HepG2 (cell line): ENCODE measurements at regions not wholly inside any gene's neighbourhood (a gene's known extent, or its start where the extent isn't known, plus 50 kb on each side); places are given as distances from the start of the nearest gene placed in this dataset.

Experiments
- ATAC-seq: fragments of 200-7000 bp; cut with Tn5 transposase; 3 replicates; pipeline ENCODE4 v1.9.1; 2020; ENCODE audit warnings: mild to moderate bottlenecking, moderate library complexity
- BruUV-seq: library from RNA; stranded (reverse); fragments of 400-500 nt; replicated peaks from 2 replicates; lab custom pipeline; 2021; lab: Mats Ljungman, UMichigan
- CTCF ChIA-PET: fragments of 300-600 bp; formaldehyde crosslinking; extraction: SDS; loops from one replicate; lab custom pipeline; 2021; ENCODE audit warnings: low total read pairs, inconsistent platforms, low intra/inter-chr PET ratio; lab: Yijun Ruan, JAX
- POLR2A ChIA-PET: fragments of 350-600 bp; sonication (Branson Sonifier 250); formaldehyde crosslinking; loops from one replicate; lab custom pipeline; 2020; ENCODE audit warnings: antibody characterized with exemption, inconsistent platforms; lab: Yijun Ruan, JAX
- DNase-seq: peaks from one replicate; pipeline ENCODE4 v3.0.0-alpha.2; 2015; ENCODE audit warnings: low spot score
- FAIRE-seq: peaks from 3 replicates; lab custom pipeline; 2011; peaks lifted over from hg19 to GRCh38; lab: Jason Lieb, UNC
- H2AFZ ChIP-seq: one replicate; pipeline ENCODE4 v1.6.1; 2011; ENCODE audit warnings: low read length, inconsistent platforms
- H3K27ac ChIP-seq: fragments of 300-600 bp; 3 replicates; pipeline ENCODE4 v1.8.0; 2011; ENCODE audit warnings: mixed run types, mild to moderate bottlenecking, mixed read lengths, low read length, inconsistent platforms; ENCODE audit not compliant: insufficient read depth; ENCODE audit errors: extremely low read length
- H3K27me3 ChIP-seq, 2 experiments: fragments of 200-600 bp in 1 of 2; 2 replicates in 1 of 2; 3 replicates in 1 of 2; pipeline versions ENCODE4 v1.6.0 to v1.8.0; 2011; ENCODE audit warnings: low read length in 2 of 2, mild to moderate bottlenecking in 2 of 2, moderate library complexity in 2 of 2, inconsistent platforms in 1 of 2; ENCODE audit not compliant: insufficient read depth in 2 of 2, control insufficient read depth in 1 of 2
- H3K36me3 ChIP-seq, 2 experiments: fragments of 200-600 bp in 1 of 2; replicated peaks in 1 of 2; 2 replicates in 1 of 2; 3 replicates in 1 of 2; pipeline versions ENCODE4 v1.5.1 to v1.8.0; 2011; ENCODE audit warnings: low read length in 2 of 2, inconsistent platforms in 1 of 2; ENCODE audit not compliant: insufficient read depth in 2 of 2, control insufficient read depth in 1 of 2
- H3K4me1 ChIP-seq: 2 replicates; pipeline ENCODE4 v1.5.1; 2012; ENCODE audit warnings: low read length, inconsistent platforms; ENCODE audit not compliant: insufficient read depth
- H3K4me2 ChIP-seq: 2 replicates; pipeline ENCODE4 v1.6.0; 2011; ENCODE audit warnings: low read depth, low read length, inconsistent platforms
- H3K4me3 ChIP-seq, 3 experiments: fragments of 200-600 bp in 1 of 3; sonication (generic), shearing (Covaris generic) in 1 of 3; replicated peaks in 1 of 3; 2 replicates each; pipeline ENCODE4 v1.5.1; 2011 to 2016; ENCODE audit warnings: low read length in 3 of 3, inconsistent platforms in 2 of 3, low read depth in 2 of 3, mild to moderate bottlenecking in 2 of 3, control low read depth in 1 of 3, mixed read lengths in 1 of 3; ENCODE audit not compliant: insufficient read depth in 1 of 3
- H3K79me2 ChIP-seq: one replicate; pipeline ENCODE4 v1.6.1; 2011; ENCODE audit warnings: low read length, inconsistent platforms; ENCODE audit not compliant: insufficient read depth
- H3K9ac ChIP-seq: 2 replicates; pipeline ENCODE4 v1.6.0; 2011; ENCODE audit warnings: mild to moderate bottlenecking, low read depth, low read length, inconsistent platforms; ENCODE audit not compliant: insufficient read depth
- H3K9me3 ChIP-seq: 2 replicates; pipeline ENCODE4 v1.5.1; 2012; ENCODE audit warnings: mild to moderate bottlenecking, low read length
- H4K20me1 ChIP-seq: 2 replicates; pipeline ENCODE4 v1.6.0; 2011; ENCODE audit warnings: inconsistent platforms, mild to moderate bottlenecking, low read length, moderate library complexity; ENCODE audit not compliant: insufficient read depth
- BHLHE40 ChIP-seq: IDR thresholded peaks from 2 replicates; pipeline ENCODE4 v1.6.1; 2011; ENCODE audit warnings: low read length, improper control_type of control experiment
- HNRNPUL1 ChIP-seq: fragments of 200-400 bp; formaldehyde crosslinking; IDR thresholded peaks from 2 replicates; pipeline ENCODE4 v1.6.1; 2017; ENCODE audit warnings: low read depth, mild to moderate bottlenecking, low read length, moderate library complexity
- KDM5A ChIP-seq: fragments of 200-600 bp; sonication (generic); IDR thresholded peaks from 2 replicates; pipeline ENCODE4 v1.7.0; 2018; ENCODE audit warnings: antibody characterized with exemption, mild to moderate bottlenecking, low read length, borderline replicate concordance
- MIER2 ChIP-seq: IDR thresholded peaks from 2 replicates; pipeline ENCODE4 v1.6.1; 2016; ENCODE audit warnings: missing biosample characterization, missing genetic modification reagents
- RARA ChIP-seq: IDR thresholded peaks from 2 replicates; pipeline ENCODE4 v1.6.1; 2016; ENCODE audit warnings: missing genetic modification reagents, missing compliant biosample characterization
- RBM22 ChIP-seq: fragments of 200-400 bp; formaldehyde crosslinking; optimal IDR thresholded peaks from 2 replicates; pipeline ENCODE3; 2017; ENCODE audit warnings: mild to moderate bottlenecking, low read length, moderate library complexity
- TERF1 ChIP-seq: sonication (generic); formaldehyde crosslinking; IDR thresholded peaks from 2 replicates; pipeline ENCODE4 v1.8.0; 2022; ENCODE audit warnings: mild to moderate bottlenecking, missing genetic modification reagents, moderate library complexity
- ZNF225 ChIP-seq: sonication (generic); formaldehyde crosslinking; IDR thresholded peaks from 2 replicates; pipeline ENCODE4 v1.4.0; 2020; ENCODE audit warnings: mild to moderate bottlenecking, missing genetic modification reagents
- ZNF274 ChIP-seq: sonication (generic); formaldehyde crosslinking; IDR thresholded peaks from 2 replicates; pipeline ENCODE4 v1.5.1; 2020; ENCODE audit warnings: mild to moderate bottlenecking, missing genetic modification reagents
- ZNF501 ChIP-seq: sonication (generic); formaldehyde crosslinking; IDR thresholded peaks from 2 replicates; pipeline ENCODE4 v1.5.1; 2020; ENCODE audit warnings: mild to moderate bottlenecking, moderate library complexity, missing genetic modification reagents
- WGBS: methylation state at CpG from one replicate; pipeline ENCODE4 v1.1.6; 2017; ENCODE audit warnings: low lambda C conversion rate; 5-methylcytosine and 5-hydroxymethylcytosine counted together
- in situ Hi-C: cut with HindIII; loops from 2 replicates; pipeline ENCODE4 v1.10.0; 2017; ENCODE audit warnings: low pct_unique_long_range_greater_than_20kb; ENCODE audit not compliant: extremely low pct_ligation_motif_present
- intact Hi-C: fragments of 100-400 bp; cut with micrococcal nuclease; formaldehyde crosslinking; loops from one replicate; pipeline ENCODE4 v1.10.0; 2022; ENCODE audit not compliant: unreplicated experiment
- TF ChIP-seq, protein P1 (sequence below): sonication (generic); formaldehyde crosslinking; IDR thresholded peaks from 2 replicates; pipeline ENCODE4 v1.4.0; 2020; ENCODE audit warnings: missing genetic modification reagents
- TF ChIP-seq, protein P2 (sequence below): sonication (generic); formaldehyde crosslinking; IDR thresholded peaks from 2 replicates; pipeline ENCODE4 v1.4.0; 2020; ENCODE audit warnings: missing genetic modification reagents

GRCh38 chr11:20238712-20239111 lies 78.4 kb upstream of the DBX1 start:
- Histone ChIP-seq H3K9ac (no peak overlapping the region), H3K79me2 (no peaks in the 10 kb centered on the region), H3K4me1 (no peaks in the 10 kb centered on the region), H3K36me3 (no peaks in the 10 kb centered on the region), H3K27ac (no peak overlapping the region), H3K9me3 (no peaks in the 10 kb centered on the region), H3K27me3 (no peaks in the 10 kb centered on the region), H3K4me3 (no peak overlapping the region), H3K4me2 (no peak overlapping the region), H4K20me1 (no peaks in the 10 kb centered on the region), H2AFZ (no peak overlapping the region)
- FAIRE-seq = no peak
- in situ Hi-C loops (no loop called here), intact Hi-C loops (no loop called here)
- DNase-seq = no peak
- BruUV-seq = no TSS peak
- ChIA-PET CTCF (no interaction called here), POLR2A (no interaction called here)
- ATAC-seq = peak; percentile 43; the same call in 1 of the 3 replicates
- 0% methylated on average over 1 of the region's 2 CpGs for WGBS
- TF ChIP-seq ZNF225 (CRISPR knock-in tag) (no peak), RARA (CRISPR knock-in tag) (no peak), BHLHE40 (0 out of 2 replicates have a peak, but pooled peaks have one; percentile 45), ZNF501 (CRISPR knock-in tag) (no peak)
- TF ChIP-seq, protein P1, sequence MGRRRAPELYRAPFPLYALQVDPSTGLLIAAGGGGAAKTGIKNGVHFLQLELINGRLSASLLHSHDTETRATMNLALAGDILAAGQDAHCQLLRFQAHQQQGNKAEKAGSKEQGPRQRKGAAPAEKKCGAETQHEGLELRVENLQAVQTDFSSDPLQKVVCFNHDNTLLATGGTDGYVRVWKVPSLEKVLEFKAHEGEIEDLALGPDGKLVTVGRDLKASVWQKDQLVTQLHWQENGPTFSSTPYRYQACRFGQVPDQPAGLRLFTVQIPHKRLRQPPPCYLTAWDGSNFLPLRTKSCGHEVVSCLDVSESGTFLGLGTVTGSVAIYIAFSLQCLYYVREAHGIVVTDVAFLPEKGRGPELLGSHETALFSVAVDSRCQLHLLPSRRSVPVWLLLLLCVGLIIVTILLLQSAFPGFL (CRISPR knock-in tag) = no peak

DNA sequence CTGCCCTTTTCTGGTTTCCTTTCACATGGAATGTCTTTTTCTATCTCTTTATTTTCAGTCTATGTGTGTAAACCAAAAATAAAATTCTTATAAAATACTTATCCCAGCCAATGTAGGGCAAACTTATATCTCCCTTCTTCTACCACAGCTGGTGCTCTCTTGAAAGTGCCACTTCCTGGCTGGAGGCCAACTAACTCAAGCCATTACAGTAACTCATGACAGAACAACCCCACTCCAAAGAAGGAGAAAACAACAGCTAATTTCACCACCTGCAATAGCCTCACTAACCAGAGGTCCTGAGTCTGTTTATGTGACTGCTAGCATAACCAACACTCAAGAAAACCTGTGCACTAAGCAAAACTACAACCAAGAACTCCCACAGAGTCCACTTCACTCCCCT lies 74.9 kb upstream of the DBX1 start:
- Histone ChIP-seq H2AFZ (no peak overlapping the region), H3K36me3 (no peaks in the 10 kb centered on the region), H3K4me1 (no peaks in the 10 kb centered on the region), H3K9ac (no peak overlapping the region), H3K27ac (no peak overlapping the region), H3K4me2 (no peak overlapping the region), H3K27me3 (no peaks in the 10 kb centered on the region), H4K20me1 (no peaks in the 10 kb centered on the region), H3K9me3 (no peaks in the 10 kb centered on the region), H3K79me2 (no peaks in the 10 kb centered on the region), H3K4me3 (no peak overlapping the region)
- no TSS peak for BruUV-seq
- CTCF ChIA-PET = no interaction called here
- DNase-seq (no peak), FAIRE-seq (no peak), ATAC-seq (no peak)
- POLR2A ChIA-PET = no interaction called here
- intact Hi-C loops (no loop called here), in situ Hi-C loops (no loop called here)
- TF ChIP-seq, protein P2, sequence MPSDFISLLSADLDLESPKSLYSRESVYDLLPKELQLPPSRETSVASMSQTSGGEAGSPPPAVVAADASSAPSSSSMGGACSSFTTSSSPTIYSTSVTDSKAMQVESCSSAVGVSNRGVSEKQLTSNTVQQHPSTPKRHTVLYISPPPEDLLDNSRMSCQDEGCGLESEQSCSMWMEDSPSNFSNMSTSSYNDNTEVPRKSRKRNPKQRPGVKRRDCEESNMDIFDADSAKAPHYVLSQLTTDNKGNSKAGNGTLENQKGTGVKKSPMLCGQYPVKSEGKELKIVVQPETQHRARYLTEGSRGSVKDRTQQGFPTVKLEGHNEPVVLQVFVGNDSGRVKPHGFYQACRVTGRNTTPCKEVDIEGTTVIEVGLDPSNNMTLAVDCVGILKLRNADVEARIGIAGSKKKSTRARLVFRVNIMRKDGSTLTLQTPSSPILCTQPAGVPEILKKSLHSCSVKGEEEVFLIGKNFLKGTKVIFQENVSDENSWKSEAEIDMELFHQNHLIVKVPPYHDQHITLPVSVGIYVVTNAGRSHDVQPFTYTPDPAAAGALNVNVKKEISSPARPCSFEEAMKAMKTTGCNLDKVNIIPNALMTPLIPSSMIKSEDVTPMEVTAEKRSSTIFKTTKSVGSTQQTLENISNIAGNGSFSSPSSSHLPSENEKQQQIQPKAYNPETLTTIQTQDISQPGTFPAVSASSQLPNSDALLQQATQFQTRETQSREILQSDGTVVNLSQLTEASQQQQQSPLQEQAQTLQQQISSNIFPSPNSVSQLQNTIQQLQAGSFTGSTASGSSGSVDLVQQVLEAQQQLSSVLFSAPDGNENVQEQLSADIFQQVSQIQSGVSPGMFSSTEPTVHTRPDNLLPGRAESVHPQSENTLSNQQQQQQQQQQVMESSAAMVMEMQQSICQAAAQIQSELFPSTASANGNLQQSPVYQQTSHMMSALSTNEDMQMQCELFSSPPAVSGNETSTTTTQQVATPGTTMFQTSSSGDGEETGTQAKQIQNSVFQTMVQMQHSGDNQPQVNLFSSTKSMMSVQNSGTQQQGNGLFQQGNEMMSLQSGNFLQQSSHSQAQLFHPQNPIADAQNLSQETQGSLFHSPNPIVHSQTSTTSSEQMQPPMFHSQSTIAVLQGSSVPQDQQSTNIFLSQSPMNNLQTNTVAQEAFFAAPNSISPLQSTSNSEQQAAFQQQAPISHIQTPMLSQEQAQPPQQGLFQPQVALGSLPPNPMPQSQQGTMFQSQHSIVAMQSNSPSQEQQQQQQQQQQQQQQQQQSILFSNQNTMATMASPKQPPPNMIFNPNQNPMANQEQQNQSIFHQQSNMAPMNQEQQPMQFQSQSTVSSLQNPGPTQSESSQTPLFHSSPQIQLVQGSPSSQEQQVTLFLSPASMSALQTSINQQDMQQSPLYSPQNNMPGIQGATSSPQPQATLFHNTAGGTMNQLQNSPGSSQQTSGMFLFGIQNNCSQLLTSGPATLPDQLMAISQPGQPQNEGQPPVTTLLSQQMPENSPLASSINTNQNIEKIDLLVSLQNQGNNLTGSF = no peak
- TF ChIP-seq TERF1 (CRISPR knock-in tag) (no peak), RBM22 (no peak), MIER2 (CRISPR knock-in tag) (no peak), KDM5A (no peak), ZNF274 (CRISPR knock-in tag) (no peak), HNRNPUL1 (no peak)
